HG03354 (cell line): ENCODE measurements at regions not wholly inside any gene's neighbourhood (a gene's known extent, or its start where the extent isn't known, plus 50 kb on each side); places are given as distances from the start of the nearest gene placed in this dataset.

Experiments used
- ATAC-seq: cut with Tn5 transposase; IDR thresholded peaks from one replicate; pipeline ENCODE4 v1.9.1; 2021; ENCODE audit warnings: mild to moderate bottlenecking; ENCODE audit not compliant: unreplicated experiment, poor library complexity, severe bottlenecking

GRCh38 chr4:64520421-64520820 lies 111.2 kb upstream of the TECRL start:
- no peak for ATAC-seq

- no peak for ATAC-seq
Measured at GRCh38 chr4:64518600-64518999, 109.3 kb upstream of the TECRL start.

- no peak for ATAC-seq
Measured at GRCh38 chr4:64516176-64516575, 106.9 kb upstream of the TECRL start.

DNA sequence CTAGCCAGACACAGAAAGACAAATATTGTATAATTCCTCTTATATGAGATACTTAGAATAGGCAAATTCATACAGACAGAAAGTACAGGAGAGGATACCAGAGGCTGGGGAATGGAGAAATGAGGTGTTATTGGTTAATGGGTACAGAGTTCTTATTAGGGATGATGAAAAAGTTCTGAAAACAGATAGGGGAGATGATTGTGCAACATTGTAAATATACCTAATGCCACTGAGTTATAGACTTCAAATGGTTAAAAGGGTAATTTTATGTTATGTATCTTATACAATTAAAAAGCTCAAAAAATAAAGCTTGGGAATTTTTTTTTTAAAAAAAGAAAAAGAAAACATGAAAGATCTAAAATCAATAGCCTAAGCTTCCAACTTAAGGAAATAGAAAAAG lies 98.8 kb upstream of the TECRL start:
- no peak for ATAC-seq

- no peak for ATAC-seq
Measured at GRCh38 chr4:64503945-64504675, 94.9 kb upstream of the TECRL start.

DNA sequence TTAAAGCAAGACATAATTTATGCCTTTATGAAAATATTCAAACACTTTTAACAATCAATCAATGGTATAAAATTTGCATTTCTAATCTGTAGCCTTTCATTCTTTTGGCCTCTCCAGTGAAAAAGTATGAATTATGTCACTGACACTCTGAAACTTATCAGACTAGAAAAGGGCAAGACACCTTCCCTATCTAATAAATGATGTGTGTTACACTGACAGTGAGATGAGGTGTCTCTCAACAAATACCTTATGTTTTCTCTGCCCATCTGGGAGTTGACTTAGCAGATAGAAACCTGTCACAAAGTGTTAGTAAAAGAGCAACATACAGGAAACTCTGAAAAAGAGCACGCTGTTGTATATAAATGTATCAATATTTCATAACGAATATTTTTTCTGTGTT lies 94.2 kb upstream of the TECRL start:
- ATAC-seq: no peak

DNA sequence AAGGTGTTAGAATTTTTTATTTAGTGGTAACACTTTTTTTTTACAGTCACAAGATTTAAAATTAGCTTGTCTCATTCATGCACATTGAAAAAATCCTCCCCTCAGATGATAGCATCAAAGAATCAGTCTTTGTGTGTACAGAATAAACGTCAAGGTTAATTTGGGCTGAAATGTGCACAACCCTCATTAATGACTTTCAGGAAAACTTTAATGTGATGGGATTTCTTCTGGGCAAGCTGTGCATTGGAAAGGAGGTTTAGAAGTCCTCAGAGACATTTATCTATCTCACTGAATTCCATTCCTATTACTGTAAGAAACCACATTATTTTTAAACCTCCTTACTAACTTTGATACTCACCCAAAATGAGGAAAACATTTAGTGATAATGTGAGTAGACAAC lies 88.2 kb upstream of the TECRL start:
- ATAC-seq: no peak

- ATAC-seq: no peak
Measured at GRCh38 chr4:64495946-64496345, 86.7 kb upstream of the TECRL start.

DNA sequence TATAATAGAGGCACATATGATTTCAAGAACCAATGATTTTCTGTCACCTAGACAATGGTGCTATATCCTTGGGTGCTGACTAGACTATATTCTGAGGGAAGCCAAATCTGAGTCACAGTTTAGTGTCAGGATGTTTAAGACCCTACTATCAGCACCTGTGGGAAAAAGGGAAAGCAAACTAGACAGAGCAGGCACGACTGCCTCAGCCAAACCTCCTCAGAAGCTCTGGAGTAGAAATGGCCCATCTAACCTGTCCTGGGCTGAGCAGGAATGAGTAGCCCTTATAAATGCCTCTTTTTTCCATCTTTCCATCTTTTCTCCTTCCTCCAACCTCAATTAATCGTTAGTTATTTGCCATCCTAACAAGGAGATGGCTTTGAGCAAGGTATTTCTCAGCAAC lies 80.4 kb upstream of the TECRL start:
- ATAC-seq: no peak

GRCh38 chr4:64479338-64479737 lies 70.1 kb upstream of the TECRL start:
- no peak for ATAC-seq

DNA sequence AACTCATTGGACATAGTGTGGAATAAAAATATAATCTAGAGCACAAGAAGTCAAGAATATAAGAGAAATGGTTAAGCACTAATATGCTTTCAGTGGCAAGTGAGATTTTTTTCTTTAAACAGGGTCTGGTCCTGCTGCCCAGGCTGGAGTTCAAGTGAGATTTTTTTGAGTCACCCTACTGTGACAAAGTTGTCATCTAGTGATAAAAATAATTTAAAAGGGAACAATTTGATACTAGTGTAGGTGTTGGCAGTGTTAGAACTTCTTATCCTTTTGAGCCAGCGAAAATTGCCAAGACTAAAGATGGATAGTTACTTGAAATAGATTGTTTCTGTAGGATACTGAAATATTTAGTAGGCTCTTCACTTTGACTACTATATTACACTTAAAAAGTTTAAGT lies 67.9 kb upstream of the TECRL start:
- no peak for ATAC-seq

DNA sequence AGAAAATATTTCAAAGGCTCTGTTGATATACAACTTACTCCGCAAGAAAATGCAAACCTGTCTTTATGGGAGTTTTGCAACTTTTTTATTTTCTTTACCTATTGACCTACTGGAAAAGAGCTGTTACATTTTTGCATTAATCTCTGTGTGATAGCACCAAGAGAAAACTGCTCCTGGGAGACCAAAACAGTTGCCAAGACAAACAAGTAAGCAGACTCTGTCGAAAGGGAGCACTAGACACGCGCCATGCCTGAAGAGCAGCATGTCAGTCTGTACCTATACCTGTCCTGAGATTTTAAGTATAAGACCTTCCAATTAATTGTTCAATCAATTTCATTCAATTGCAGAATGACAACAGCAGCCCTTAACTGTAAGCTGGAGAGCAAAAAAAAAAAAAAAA lies 56.0 kb upstream of the TECRL start:
- ATAC-seq: no peak

- no peak for ATAC-seq
Measured at GRCh38 chr4:64464581-64464980, 55.3 kb upstream of the TECRL start.
